Hepatocyte (in vitro differentiated cells): ENCODE measurements at regions not wholly inside any gene's neighbourhood (a gene's known extent, or its start where the extent isn't known, plus 50 kb on each side); places are given as distances from the start of the nearest gene placed in this dataset.

Source experiments
- DNase-seq: peaks from one replicate; pipeline ENCODE4 v3.0.0-alpha.2; 2016; ENCODE audit warnings: low spot score
- H2AFZ ChIP-seq: fragments of 200-600 bp; sonication (generic); 2 replicates; pipeline ENCODE4 v1.6.0; 2016; ENCODE audit warnings: antibody characterized with exemption, mild to moderate bottlenecking
- H3K27ac ChIP-seq: fragments of 200-600 bp; sonication (generic); 2 replicates; pipeline ENCODE4 v1.5.1; 2016; ENCODE audit warnings: mild to moderate bottlenecking
- H3K27me3 ChIP-seq: fragments of 200-600 bp; sonication (generic); 2 replicates; pipeline ENCODE4 v1.6.1; 2016
- H3K36me3 ChIP-seq: fragments of 200-600 bp; sonication (generic); replicated peaks from 2 replicates; pipeline ENCODE4 v1.5.1; 2016; ENCODE audit warnings: low read depth; ENCODE audit not compliant: insufficient read depth
- H3K4me1 ChIP-seq: fragments of 200-600 bp; sonication (generic); 2 replicates; pipeline ENCODE4 v1.5.1; 2016; ENCODE audit warnings: mild to moderate bottlenecking, moderate library complexity; ENCODE audit not compliant: insufficient read depth
- H3K4me2 ChIP-seq: fragments of 200-600 bp; sonication (generic); 2 replicates; pipeline ENCODE4 v1.6.0; 2016
- H3K4me3 ChIP-seq: fragments of 200-600 bp; sonication (generic); 2 replicates; pipeline ENCODE4 v1.5.1; 2016; ENCODE audit warnings: mild to moderate bottlenecking
- H3K79me2 ChIP-seq: fragments of 200-600 bp; sonication (generic); 2 replicates; pipeline ENCODE4 v1.6.0; 2017; ENCODE audit warnings: mild to moderate bottlenecking
- H3K9me2 ChIP-seq: fragments of 200-600 bp; sonication (generic); replicated peaks from 2 replicates; pipeline ENCODE4 v1.6.0; 2017; ENCODE audit warnings: mild to moderate bottlenecking; ENCODE audit not compliant: insufficient read depth
- H3K9me3 ChIP-seq: fragments of 200-600 bp; sonication (generic); 2 replicates; pipeline ENCODE4 v1.5.1; 2016; ENCODE audit warnings: low read depth, mild to moderate bottlenecking
- H4K20me1 ChIP-seq: fragments of 200-600 bp; sonication (generic); 2 replicates; pipeline ENCODE4 v1.6.0; 2016; ENCODE audit warnings: mild to moderate bottlenecking; ENCODE audit not compliant: insufficient read depth, poor library complexity, severe bottlenecking
- CTCF ChIP-seq: fragments of 200-600 bp; sonication (generic); IDR thresholded peaks from 2 replicates; pipeline ENCODE4 v1.5.1; 2016; ENCODE audit warnings: antibody characterized with exemption, mild to moderate bottlenecking; ENCODE audit not compliant: poor library complexity
- EZH2 ChIP-seq: fragments of 200-600 bp; sonication (generic); IDR thresholded peaks from 2 replicates; pipeline ENCODE4 v1.6.1; 2016; ENCODE audit warnings: antibody characterized with exemption, mild to moderate bottlenecking, borderline replicate concordance
- EZH2phosphoT487 ChIP-seq: fragments of 200-600 bp; sonication (generic); IDR thresholded peaks from one replicate; pipeline ENCODE4 v1.6.1; 2018; ENCODE audit warnings: antibody characterized with exemption, mild to moderate bottlenecking, low read depth, moderate library complexity; ENCODE audit not compliant: unreplicated experiment, severe bottlenecking
- WGBS: methylation state at CpG from one replicate; pipeline ENCODE4 v1.1.6; 2016; ENCODE audit warnings: low lambda C conversion rate; ENCODE audit errors: missing lambda C conversion rate; 5-methylcytosine and 5-hydroxymethylcytosine counted together

GRCh38 chr17:64786337-64786736 is 124.2 kb upstream of the SMURF2 start:
- TF ChIP-seq CTCF, result no peak
- TF ChIP-seq EZH2, result no peak
- TF ChIP-seq EZH2phosphoT487, result no peak
- no peaks in the 10 kb centered on the region for H4K20me1 ChIP-seq
- H3K9me2 ChIP-seq, result no peaks in the 10 kb centered on the region
- H3K27me3 ChIP-seq, result peaks cover 12% of the 10 kb centered on the region
- no peaks in the 10 kb centered on the region for H3K36me3 ChIP-seq
- no peak overlapping the region for H3K4me3 ChIP-seq
- no peak overlapping the region for H3K27ac ChIP-seq
- no peak overlapping the region for H2AFZ ChIP-seq
- no peaks in the 10 kb centered on the region for H3K79me2 ChIP-seq
- DNase-seq, result no peak
- WGBS, result 95% methylated on average over 12 of the region's 12 CpGs
- H3K4me2 ChIP-seq, result no peak overlapping the region
- H3K4me1 ChIP-seq, result peaks cover 10% of the 10 kb centered on the region
- no peaks in the 10 kb centered on the region for H3K9me3 ChIP-seq

- no peaks in the 10 kb centered on the region for H3K79me2 ChIP-seq
- H3K27ac ChIP-seq, result no peak overlapping the region
- peaks cover 17% of the 10 kb centered on the region for H3K27me3 ChIP-seq
- no peak for DNase-seq
- 88% methylated on average over 10 of the region's 10 CpGs for WGBS
- H3K36me3 ChIP-seq, result no peaks in the 10 kb centered on the region
- H3K4me1 ChIP-seq, result peaks cover 21% of the 10 kb centered on the region
- no peak overlapping the region for H3K4me3 ChIP-seq
- no peak overlapping the region for H2AFZ ChIP-seq
- TF ChIP-seq EZH2phosphoT487 (no peak), CTCF (no peak), EZH2 (no peak)
- no peaks in the 10 kb centered on the region for H4K20me1 ChIP-seq
- H3K9me2 ChIP-seq, result no peaks in the 10 kb centered on the region
- no peak overlapping the region for H3K4me2 ChIP-seq
- no peaks in the 10 kb centered on the region for H3K9me3 ChIP-seq
Observed at GRCh38 chr17:64785011-64785421, 122.9 kb upstream of the SMURF2 start.

GRCh38 chr17:64784353-64785010 is 122.4 kb upstream of the SMURF2 start:
- TF ChIP-seq EZH2 (no peak), EZH2phosphoT487 (no peak), CTCF (no peak)
- H3K36me3 ChIP-seq, result no peaks in the 10 kb centered on the region
- 90% methylated on average over 16 of the region's 16 CpGs for WGBS

More at GRCh38 chr17:64784353-64785010, 122.4 kb upstream of the SMURF2 start:
- no peak for DNase-seq
- Histone ChIP-seq H3K4me1 (peaks cover 26% of the 10 kb centered on the region), H3K27ac (no peak overlapping the region), H3K27me3 (peaks cover 22% of the 10 kb centered on the region), H2AFZ (no peak overlapping the region), H3K4me2 (no peak overlapping the region), H3K79me2 (no peaks in the 10 kb centered on the region), H3K4me3 (no peak overlapping the region), H3K9me3 (no peaks in the 10 kb centered on the region), H4K20me1 (peaks cover 3% of the 10 kb centered on the region), H3K9me2 (no peaks in the 10 kb centered on the region)
